Neural progenitor cell (in vitro differentiated cells): ENCODE measurements at regions not wholly inside any gene's neighbourhood (a gene's known extent, or its start where the extent isn't known, plus 50 kb on each side); places are given as distances from the start of the nearest gene placed in this dataset.

Experiments
- DNase-seq: peaks from one replicate; pipeline ENCODE4 v3.0.0-alpha.2; 2016; ENCODE audit warnings: low spot score
- H2AFZ ChIP-seq: fragments of 200-600 bp; sonication (generic); replicated peaks from 2 replicates; pipeline ENCODE4 v1.6.1; 2016; ENCODE audit warnings: antibody characterized with exemption
- H3F3A ChIP-seq: fragments of 200-600 bp; sonication (generic); 2 replicates; pipeline ENCODE4 v1.6.1; 2016; ENCODE audit warnings: antibody characterized with exemption, low read depth
- H3K27ac ChIP-seq: fragments of 200-600 bp; sonication (generic); 2 replicates; pipeline ENCODE4 v1.5.1; 2016; ENCODE audit warnings: mild to moderate bottlenecking
- H3K27me3 ChIP-seq: fragments of 200-600 bp; sonication (generic); 2 replicates; pipeline ENCODE4 v1.6.1; 2016; ENCODE audit warnings: mild to moderate bottlenecking, moderate library complexity
- H3K36me3 ChIP-seq: fragments of 200-600 bp; sonication (generic); 2 replicates; pipeline ENCODE4 v1.5.1; 2016
- H3K4me1 ChIP-seq: fragments of 200-600 bp; sonication (generic); 2 replicates; pipeline ENCODE4 v1.6.1; 2016; ENCODE audit warnings: mixed run types
- H3K4me2 ChIP-seq: fragments of 200-600 bp; sonication (generic); 2 replicates; pipeline ENCODE4 v1.6.1; 2016
- H3K4me3 ChIP-seq: fragments of 200-600 bp; sonication (generic); 2 replicates; pipeline ENCODE4 v1.5.1; 2016
- H3K79me2 ChIP-seq: fragments of 200-600 bp; sonication (generic); 2 replicates; pipeline ENCODE4 v1.6.1; 2016; ENCODE audit warnings: low read depth
- H3K9ac ChIP-seq: fragments of 200-600 bp; sonication (generic); 2 replicates; pipeline ENCODE4 v1.6.1; 2016
- H3K9me3 ChIP-seq: fragments of 200-600 bp; sonication (generic); 2 replicates; pipeline ENCODE4 v1.5.1; 2016; ENCODE audit warnings: low read depth
- H4K20me1 ChIP-seq: fragments of 200-600 bp; sonication (generic); 2 replicates; pipeline ENCODE4 v1.6.1; 2016; ENCODE audit warnings: low read depth
- H3K27ac Mint-ChIP-seq: 3 replicates; pipeline ENCODE4 v1.8.0; 2021; ENCODE audit warnings: mixed read lengths
- H3K27me3 Mint-ChIP-seq: 2 replicates; pipeline ENCODE4 v1.8.0; 2022; ENCODE audit warnings: low read depth, mild to moderate bottlenecking, inconsistent platforms, moderate library complexity, mixed read lengths; ENCODE audit not compliant: insufficient read depth
- H3K36me3 Mint-ChIP-seq: 3 replicates; pipeline ENCODE4 v1.8.0; 2021; ENCODE audit warnings: mixed read lengths
- H3K4me1 Mint-ChIP-seq: 3 replicates; pipeline ENCODE4 v1.8.0; 2021; ENCODE audit warnings: mixed read lengths
- H3K4me3 Mint-ChIP-seq: 3 replicates; pipeline ENCODE4 v1.8.0; 2021; ENCODE audit warnings: mild to moderate bottlenecking, moderate library complexity, mixed read lengths
- H3K9me3 Mint-ChIP-seq: 3 replicates; pipeline ENCODE4 v1.8.0; 2020; ENCODE audit warnings: mixed read lengths
- CTCF ChIP-seq: fragments of 200-600 bp; sonication (generic); IDR thresholded peaks from 2 replicates; pipeline ENCODE4 v1.5.1; 2017; ENCODE audit warnings: antibody characterized with exemption, mild to moderate bottlenecking
- EZH2 ChIP-seq: fragments of 200-600 bp; sonication (generic); IDR thresholded peaks from 2 replicates; pipeline ENCODE4 v1.6.1; 2017; ENCODE audit warnings: antibody characterized with exemption, mild to moderate bottlenecking, moderate library complexity
- EZH2phosphoT487 ChIP-seq: fragments of 200-600 bp; sonication (generic); IDR thresholded peaks from 2 replicates; pipeline ENCODE4 v1.6.1; 2017; ENCODE audit warnings: antibody characterized with exemption

- Histone ChIP-seq H3K4me2 (no peak overlapping the region), H3F3A (no peaks in the 10 kb centered on the region), H3K79me2 (no peaks in the 10 kb centered on the region), H3K9me3 (no peaks in the 10 kb centered on the region), H3K9ac (no peak overlapping the region), H4K20me1 (no peaks in the 10 kb centered on the region), H3K36me3 (no peaks in the 10 kb centered on the region), H3K4me1 (no peaks in the 10 kb centered on the region), H3K27me3 (no peaks in the 10 kb centered on the region), H3K27ac (no peak overlapping the region), H2AFZ (no peak overlapping the region), H3K4me3 (no peak overlapping the region)
- Mint-ChIP-seq H3K36me3 (no peaks in the 10 kb centered on the region), H3K4me3 (no peak overlapping the region), H3K27ac (peak overlapping the region; percentile 75), H3K27me3 (peaks cover under 1% of the 10 kb centered on the region), H3K9me3 (peaks cover 3% of the 10 kb centered on the region), H3K4me1 (peaks cover 8% of the 10 kb centered on the region)
- DNase-seq = no peak
- TF ChIP-seq EZH2phosphoT487 = no peak
- no peak for TF ChIP-seq EZH2
- no peak for TF ChIP-seq CTCF
Observed at GRCh38 chr16:79844603-79845002, 244.1 kb upstream of the MAF start.

- no peaks in the 10 kb centered on the region for H3K27me3 Mint-ChIP-seq
- Histone ChIP-seq H3K4me3 (no peak overlapping the region), H2AFZ (no peak overlapping the region), H3K4me2 (no peak overlapping the region), H3K9ac (no peak overlapping the region), H3F3A (no peaks in the 10 kb centered on the region), H3K36me3 (no peaks in the 10 kb centered on the region), H3K9me3 (no peaks in the 10 kb centered on the region), H3K4me1 (no peaks in the 10 kb centered on the region), H3K27ac (no peak overlapping the region), H3K79me2 (no peaks in the 10 kb centered on the region), H4K20me1 (no peaks in the 10 kb centered on the region), H3K27me3 (no peaks in the 10 kb centered on the region)
- H3K4me3 Mint-ChIP-seq = no peak overlapping the region
- H3K4me1 Mint-ChIP-seq = peaks cover 8% of the 10 kb centered on the region
- H3K27ac Mint-ChIP-seq = no peak overlapping the region
- H3K36me3 Mint-ChIP-seq = no peaks in the 10 kb centered on the region
- no peak for DNase-seq
- TF ChIP-seq EZH2 = no peak
- TF ChIP-seq CTCF = no peak
- TF ChIP-seq EZH2phosphoT487 = no peak
- peaks cover 3% of the 10 kb centered on the region for H3K9me3 Mint-ChIP-seq
Observed at GRCh38 chr16:79843631-79844043, 243.1 kb upstream of the MAF start.

GRCh38 chr16:79843145-79843544 lies 242.6 kb upstream of the MAF start:
- Histone ChIP-seq H3K9ac (no peak overlapping the region), H3K36me3 (no peaks in the 10 kb centered on the region), H3K9me3 (no peaks in the 10 kb centered on the region), H3K27me3 (no peaks in the 10 kb centered on the region), H3K4me3 (no peak overlapping the region), H3K4me1 (no peaks in the 10 kb centered on the region), H3F3A (no peaks in the 10 kb centered on the region), H3K79me2 (no peaks in the 10 kb centered on the region), H4K20me1 (no peaks in the 10 kb centered on the region), H3K4me2 (no peak overlapping the region), H3K27ac (no peak overlapping the region), H2AFZ (no peak overlapping the region)
- no peak for DNase-seq
- Mint-ChIP-seq H3K4me3 (no peak overlapping the region), H3K36me3 (no peaks in the 10 kb centered on the region), H3K9me3 (peaks cover 3% of the 10 kb centered on the region), H3K27ac (no peak overlapping the region), H3K27me3 (no peaks in the 10 kb centered on the region), H3K4me1 (peaks cover 4% of the 10 kb centered on the region)
- no peak for TF ChIP-seq CTCF
- TF ChIP-seq EZH2 = no peak
- no peak for TF ChIP-seq EZH2phosphoT487
